A673 (cell line): ENCODE measurements at regions not wholly inside any gene's neighbourhood (a gene's known extent, or its start where the extent isn't known, plus 50 kb on each side); places are given as distances from the start of the nearest gene placed in this dataset.

Source experiments
- BruUV-seq: library from RNA; stranded (reverse); fragments of 400-500 nt; replicated peaks from 2 replicates; lab custom pipeline; 2021; lab: Mats Ljungman, UMichigan
- CTCF ChIA-PET: fragments of 300-600 bp; sonication (Branson Sonifier 250); formaldehyde crosslinking; loops from one replicate; lab custom pipeline; 2022; ENCODE audit warnings: antibody characterized with exemption; lab: Charles Lee
- POLR2A ChIA-PET: fragments of 300-600 bp; sonication (Branson Sonifier 250); formaldehyde crosslinking; loops from one replicate; lab custom pipeline; 2022; ENCODE audit warnings: antibody characterized with exemption; ENCODE audit not compliant: low non-redundant PET; lab: Charles Lee
- DNase-seq: peaks from one replicate; pipeline ENCODE4 v3.0.0-alpha.2; 2015; ENCODE audit warnings: low spot score
- H3K27ac ChIP-seq: fragments of 200-600 bp; sonication (generic); 2 replicates; pipeline ENCODE4 v1.5.1; 2016; ENCODE audit warnings: mixed run types, low read depth, mild to moderate bottlenecking, mixed read lengths, antibody characterized with exemption, low read length; ENCODE audit not compliant: poor library complexity, severe bottlenecking
- H3K27me3 ChIP-seq: fragments of 200-600 bp; sonication (generic); replicated peaks from 2 replicates; pipeline ENCODE4 v1.6.1; 2017; ENCODE audit warnings: mixed run types, low read depth, mild to moderate bottlenecking, mixed read lengths, antibody characterized with exemption, low read length; ENCODE audit not compliant: insufficient read depth, poor library complexity
- H3K36me3 ChIP-seq: fragments of 200-600 bp; sonication (generic); 2 replicates; pipeline ENCODE4 v1.6.1; 2016; ENCODE audit warnings: mixed run types, mild to moderate bottlenecking, mixed read lengths, antibody characterized with exemption, low read length; ENCODE audit not compliant: insufficient read depth, poor library complexity, severe bottlenecking
- H3K4me1 ChIP-seq: fragments of 200-600 bp; sonication (generic); 2 replicates; pipeline ENCODE4 v1.6.1; 2017; ENCODE audit warnings: mixed run types, mild to moderate bottlenecking, mixed read lengths, antibody characterized with exemption, low read length; ENCODE audit not compliant: insufficient read depth, poor library complexity, severe bottlenecking
- H3K4me3 ChIP-seq: fragments of 200-600 bp; sonication (generic); 2 replicates; pipeline ENCODE4 v1.5.1; 2016; ENCODE audit warnings: low read depth, mixed run types, mild to moderate bottlenecking, mixed read lengths, low read length; ENCODE audit not compliant: poor library complexity, severe bottlenecking
- H3K9me3 ChIP-seq: fragments of 200-600 bp; sonication (generic); 2 replicates; pipeline ENCODE4 v1.6.1; 2016; ENCODE audit warnings: mixed run types, low read depth, mild to moderate bottlenecking, mixed read lengths, antibody characterized with exemption, low read length; ENCODE audit not compliant: poor library complexity, severe bottlenecking
- CTCF ChIP-seq: fragments of 300-800, 200-600 bp; sonication (generic); conservative IDR thresholded peaks from 2 replicates; pipeline ENCODE4 v1.5.1; 2017; ENCODE audit warnings: low read depth, mild to moderate bottlenecking, antibody characterized with exemption, low read length, moderate library complexity, mixed read lengths
- EZH2 ChIP-seq: fragments of 200-600 bp; sonication (generic); IDR thresholded peaks from 2 replicates; pipeline ENCODE4 v1.6.1; 2017; ENCODE audit warnings: borderline replicate concordance, low read depth, mild to moderate bottlenecking, mixed read lengths, antibody characterized with exemption, low read length; ENCODE audit not compliant: poor library complexity, severe bottlenecking
- intact Hi-C: fragments of 100-400 bp; cut with micrococcal nuclease; formaldehyde crosslinking; loops from one replicate; pipeline ENCODE4 v1.10.0; 2022; ENCODE audit not compliant: unreplicated experiment

DNA sequence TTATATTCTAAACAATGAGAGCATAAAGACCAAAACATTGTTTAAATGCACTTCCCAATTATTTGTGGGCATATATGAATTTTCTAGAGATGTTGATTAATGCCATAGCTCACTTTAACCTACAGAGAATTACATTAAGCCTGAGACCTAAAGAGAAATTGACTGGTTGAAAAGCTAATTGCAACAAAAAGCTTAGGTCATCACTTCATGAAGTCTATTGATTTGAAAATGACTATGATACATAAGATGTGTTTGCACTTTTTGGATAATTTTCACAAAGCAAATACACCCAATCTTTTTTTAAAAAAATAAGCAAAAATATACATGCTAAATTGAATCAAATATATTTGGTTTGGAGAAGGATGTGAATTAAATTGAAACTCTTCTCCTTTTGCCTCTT lies 532.8 kb upstream of the GOLIM4 start:
- H3K9me3 ChIP-seq, result no peaks in the 10 kb centered on the region
- no peaks in the 10 kb centered on the region for H3K36me3 ChIP-seq
- H3K4me1 ChIP-seq, result no peaks in the 10 kb centered on the region
- intact Hi-C loops, result no loop called here
- TF ChIP-seq CTCF, result no peak
- TF ChIP-seq EZH2, result no peak
- no peak overlapping the region for H3K27ac ChIP-seq
- no peak overlapping the region for H3K4me3 ChIP-seq
- DNase-seq, result no peak
- CTCF ChIA-PET, result no interaction called here
- peaks cover 15% of the 10 kb centered on the region for H3K27me3 ChIP-seq
- POLR2A ChIA-PET, result no interaction called here
- BruUV-seq, result no TSS peak

- no peak overlapping the region for H3K27ac ChIP-seq
- DNase-seq, result no peak
- BruUV-seq, result no TSS peak
- H3K9me3 ChIP-seq, result no peaks in the 10 kb centered on the region
- H3K4me1 ChIP-seq, result no peaks in the 10 kb centered on the region
- ChIA-PET CTCF (no interaction called here), POLR2A (no interaction called here)
- no peak overlapping the region for H3K4me3 ChIP-seq
- peaks cover 13% of the 10 kb centered on the region for H3K27me3 ChIP-seq
- intact Hi-C loops, result no loop called here
- no peaks in the 10 kb centered on the region for H3K36me3 ChIP-seq
- TF ChIP-seq EZH2 (no peak), CTCF (no peak)
Observed at GRCh38 chr3:168625477-168625876, 529.8 kb upstream of the GOLIM4 start.

GRCh38 chr3:168624892-168625448 lies 529.2 kb upstream of the GOLIM4 start:
- Histone ChIP-seq H3K4me1 (no peaks in the 10 kb centered on the region), H3K27ac (no peak overlapping the region), H3K4me3 (no peak overlapping the region), H3K9me3 (no peaks in the 10 kb centered on the region), H3K36me3 (no peaks in the 10 kb centered on the region), H3K27me3 (peaks cover 13% of the 10 kb centered on the region)
- TF ChIP-seq CTCF, result no peak
- no peak for TF ChIP-seq EZH2
- no TSS peak for BruUV-seq
- ChIA-PET CTCF (no interaction called here), POLR2A (no interaction called here)
- no peak for DNase-seq
- intact Hi-C loops, result no loop called here
